ENCODE measurements at regions not wholly inside any gene's neighbourhood (a gene's known extent, or its start where the extent isn't known, plus 50 kb on each side); places are given as distances from the start of the nearest gene placed in this dataset.

- TF ChIP-seq, protein P1, sequence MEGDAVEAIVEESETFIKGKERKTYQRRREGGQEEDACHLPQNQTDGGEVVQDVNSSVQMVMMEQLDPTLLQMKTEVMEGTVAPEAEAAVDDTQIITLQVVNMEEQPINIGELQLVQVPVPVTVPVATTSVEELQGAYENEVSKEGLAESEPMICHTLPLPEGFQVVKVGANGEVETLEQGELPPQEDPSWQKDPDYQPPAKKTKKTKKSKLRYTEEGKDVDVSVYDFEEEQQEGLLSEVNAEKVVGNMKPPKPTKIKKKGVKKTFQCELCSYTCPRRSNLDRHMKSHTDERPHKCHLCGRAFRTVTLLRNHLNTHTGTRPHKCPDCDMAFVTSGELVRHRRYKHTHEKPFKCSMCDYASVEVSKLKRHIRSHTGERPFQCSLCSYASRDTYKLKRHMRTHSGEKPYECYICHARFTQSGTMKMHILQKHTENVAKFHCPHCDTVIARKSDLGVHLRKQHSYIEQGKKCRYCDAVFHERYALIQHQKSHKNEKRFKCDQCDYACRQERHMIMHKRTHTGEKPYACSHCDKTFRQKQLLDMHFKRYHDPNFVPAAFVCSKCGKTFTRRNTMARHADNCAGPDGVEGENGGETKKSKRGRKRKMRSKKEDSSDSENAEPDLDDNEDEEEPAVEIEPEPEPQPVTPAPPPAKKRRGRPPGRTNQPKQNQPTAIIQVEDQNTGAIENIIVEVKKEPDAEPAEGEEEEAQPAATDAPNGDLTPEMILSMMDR (IDR thresholded peaks at IDR 0.05): no peak
- no peak for TF ChIP-seq POLR2A (IDR thresholded peaks at IDR 0.05)
Observed at GRCh38 chr3:104901396-104901795, 465.3 kb upstream of the ALCAM start.
